GM23248 (cell line): ENCODE measurements at regions not wholly inside any gene's neighbourhood (a gene's known extent, or its start where the extent isn't known, plus 50 kb on each side); places are given as distances from the start of the nearest gene placed in this dataset.
"Not testable (repeated sequence)": the region's sequence is repeated elsewhere in the genome, so short reads cannot be mapped to it uniquely, and the experiment has no call there.

Experiments
- EZH2 ChIP-seq: fragments of 200-600 bp; sonication (generic); IDR thresholded peaks from 2 replicates; pipeline ENCODE4 v1.6.1; 2018; ENCODE audit warnings: antibody characterized with exemption, mild to moderate bottlenecking; ENCODE audit not compliant: insufficient read depth, poor library complexity, severe bottlenecking
- EZH2phosphoT487 ChIP-seq: fragments of 200-600 bp; sonication (generic); IDR thresholded peaks from 2 replicates; pipeline ENCODE4 v1.6.1; 2018; ENCODE audit warnings: antibody characterized with exemption, moderate library complexity, mild to moderate bottlenecking, low read depth; ENCODE audit not compliant: insufficient read depth

DNA sequence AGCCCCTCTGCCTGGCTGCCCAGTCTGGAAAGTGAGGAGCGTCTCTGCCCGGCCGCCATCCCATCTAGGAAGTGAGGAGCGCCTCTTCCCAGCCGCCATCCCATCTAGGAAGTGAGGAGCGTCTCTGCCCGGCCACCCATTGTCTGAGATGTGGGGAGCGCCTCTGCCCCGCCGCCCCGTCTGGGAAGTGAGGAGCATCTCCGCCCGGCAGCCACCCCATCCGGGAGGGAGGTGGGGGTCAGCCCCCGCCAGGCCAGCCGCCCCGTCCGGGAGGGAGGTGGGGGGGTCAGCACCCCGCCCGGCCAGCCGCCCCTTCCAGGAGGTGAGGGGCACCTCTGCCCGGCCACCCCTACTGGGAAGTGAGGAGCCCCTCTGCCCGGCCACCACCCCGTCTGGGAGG is 175.1 kb upstream of the KYNU start:
- TF ChIP-seq EZH2phosphoT487, EZH2: not testable (repeated sequence)
